IMR-90 (cell line): ENCODE measurements at regions not wholly inside any gene's neighbourhood (a gene's known extent, or its start where the extent isn't known, plus 50 kb on each side); places are given as distances from the start of the nearest gene placed in this dataset.

Experiments used
- ELK1 ChIP-seq: fragments of 150-350 bp; IDR thresholded peaks from 2 replicates; pipeline ENCODE4 v1.6.1; 2016; ENCODE audit warnings: low read depth, mild to moderate bottlenecking, low read length, moderate library complexity, borderline replicate concordance
- RAD21 ChIP-seq: IDR thresholded peaks from 2 replicates; pipeline ENCODE4 v1.6.1; 2012; ENCODE audit warnings: low read length, improper control_type of control experiment

DNA sequence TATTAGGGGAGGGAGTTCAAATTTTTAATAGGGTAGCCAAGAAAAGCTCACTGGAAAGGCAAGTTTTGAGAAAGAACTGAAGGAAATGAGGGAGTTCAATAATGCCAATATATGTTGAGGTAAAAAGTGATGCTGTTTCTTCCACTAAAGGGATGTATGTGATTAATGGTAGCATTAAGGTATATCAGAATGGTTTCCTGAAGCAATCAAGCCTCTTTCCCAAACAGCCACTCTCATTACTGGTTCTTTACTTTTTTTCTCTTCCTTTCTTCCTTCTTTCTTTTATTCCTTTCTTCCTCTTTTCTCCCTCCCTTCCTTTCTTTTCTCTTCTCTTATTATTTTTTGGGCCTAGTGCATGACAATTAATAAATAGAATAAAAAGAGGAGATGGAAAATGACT is 433.5 kb downstream of the SATB2 start:
- no peak for TF ChIP-seq ELK1
- TF ChIP-seq RAD21, result no peak
